ENCODE measurements at regions not wholly inside any gene's neighbourhood (a gene's known extent, or its start where the extent isn't known, plus 50 kb on each side); places are given as distances from the start of the nearest gene placed in this dataset.
A peak's percentile ranks its signal among the peaks of the same experiment; 100 is the strongest.
"Not testable (repeated sequence)": the region's sequence is repeated elsewhere in the genome, so short reads cannot be mapped to it uniquely, and the experiment has no call there.

DNA sequence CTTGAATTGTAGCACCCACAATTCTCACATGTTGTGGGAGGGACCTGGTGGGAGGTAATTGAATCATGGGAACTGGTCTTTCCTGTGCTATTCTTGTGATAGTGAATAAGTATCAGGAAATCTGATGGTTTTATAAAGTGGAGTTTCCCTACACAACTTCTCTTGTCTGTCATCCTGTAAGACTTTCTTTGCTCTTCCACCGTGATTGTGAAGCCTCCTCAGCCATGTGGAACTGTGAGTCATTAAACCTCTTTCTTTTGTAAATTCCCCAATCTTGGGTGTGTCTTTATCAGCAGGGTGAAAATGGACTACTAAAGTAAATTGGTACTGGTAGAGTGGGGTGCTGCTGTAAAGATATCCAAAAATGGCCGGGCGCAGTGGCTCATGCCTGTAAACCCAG, 215.6 kb downstream of the LIG4 start:
- no peak for DNase-seq

DNA sequence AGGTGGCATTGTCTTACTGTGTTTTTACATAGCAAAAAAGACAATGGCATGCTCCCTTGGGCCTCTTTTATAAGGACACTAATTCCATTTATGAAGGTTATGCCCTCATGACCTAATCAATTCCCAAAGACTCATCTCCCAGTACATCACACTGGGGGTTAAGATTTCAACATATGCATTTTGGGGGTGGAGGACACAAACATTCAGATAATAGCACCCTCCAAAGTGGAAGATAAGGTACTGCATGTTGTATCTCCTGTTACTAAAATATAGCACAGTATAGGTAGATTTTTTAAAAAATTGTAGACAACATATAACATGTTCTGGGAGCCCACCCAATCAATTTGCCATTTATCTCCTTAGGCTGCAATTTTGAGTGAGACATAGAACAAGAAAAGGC, 221.2 kb downstream of the LIG4 start:
- DNase-seq, result no peak

DNA sequence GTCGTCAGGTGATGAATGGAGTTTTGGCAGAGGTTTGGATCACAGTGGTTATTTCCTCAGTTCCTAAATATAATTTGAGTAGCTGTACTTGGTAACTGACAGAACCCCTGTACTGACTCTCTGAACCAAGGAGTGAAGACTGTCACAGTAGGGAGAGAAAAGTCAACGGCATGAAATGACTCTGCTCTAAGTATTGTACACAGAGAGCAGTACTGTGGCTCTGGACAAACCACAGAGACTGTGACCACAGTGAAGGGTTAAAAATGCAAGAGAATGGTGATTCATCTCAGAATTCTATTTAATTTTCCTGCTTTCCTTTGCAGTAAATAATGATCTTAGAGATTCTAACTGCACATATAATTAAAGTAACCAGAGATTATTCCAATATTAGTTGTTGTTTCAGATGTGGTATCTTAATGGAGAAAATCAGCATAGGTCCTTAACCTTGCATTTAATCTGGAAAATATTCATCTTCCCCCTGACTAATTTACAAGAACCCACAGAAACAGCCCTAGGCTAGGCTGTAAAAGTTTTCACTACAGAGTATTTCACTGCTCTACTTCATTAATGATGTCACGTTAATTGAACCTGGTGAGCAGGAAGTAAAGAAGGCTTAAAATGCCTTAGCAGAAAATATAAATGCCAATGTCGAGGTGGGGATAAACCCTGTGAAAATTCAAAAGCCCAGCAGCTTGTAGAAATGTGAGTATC, 221.9 kb downstream of the LIG4 start:
- DNase-seq, result no peak

DNA sequence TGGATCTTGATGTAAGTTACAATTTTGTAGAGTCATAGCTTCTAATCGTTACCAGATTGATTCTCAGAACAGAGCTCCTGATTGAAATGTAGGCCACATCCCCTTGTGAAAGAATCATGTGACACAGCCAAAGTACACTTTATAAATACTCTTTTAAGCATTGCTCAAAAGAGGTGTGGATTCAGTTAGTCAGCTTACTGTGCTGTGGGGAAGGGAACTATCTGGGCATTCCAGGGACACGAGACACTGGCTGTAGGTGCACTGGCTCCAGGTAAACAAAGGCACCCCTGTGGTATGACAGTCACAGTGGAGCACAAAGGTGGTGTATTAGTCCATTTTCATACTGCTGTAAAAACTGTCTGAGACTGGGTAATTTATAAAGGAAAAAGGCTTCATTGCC, 222.8 kb downstream of the LIG4 start:
- no peak for DNase-seq

DNA sequence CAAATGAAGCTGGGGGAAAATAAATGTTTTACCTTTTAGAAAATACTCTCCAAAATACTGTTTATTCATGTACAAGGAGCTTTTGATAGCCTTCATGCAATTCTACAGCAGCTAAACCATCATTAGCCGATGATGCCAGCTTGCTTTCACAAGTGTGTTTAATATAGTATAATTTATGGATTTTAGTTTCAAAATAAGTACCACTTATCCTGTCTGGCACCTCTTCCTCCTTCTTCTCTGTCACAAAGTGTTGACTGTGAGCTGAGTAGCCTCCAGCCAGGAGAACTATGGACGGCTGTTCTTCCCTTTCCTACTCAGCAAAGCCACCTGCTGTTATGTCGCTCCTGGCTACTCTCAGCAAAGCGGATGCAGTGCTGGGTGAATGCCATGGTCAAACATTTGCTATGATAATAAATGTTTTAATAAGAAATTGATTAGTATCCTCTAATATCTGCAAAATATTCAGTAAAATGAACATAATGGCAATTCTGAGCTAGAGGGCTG, 238.2 kb downstream of the LIG4 start:
- peak; percentile 32 for DNase-seq

DNA sequence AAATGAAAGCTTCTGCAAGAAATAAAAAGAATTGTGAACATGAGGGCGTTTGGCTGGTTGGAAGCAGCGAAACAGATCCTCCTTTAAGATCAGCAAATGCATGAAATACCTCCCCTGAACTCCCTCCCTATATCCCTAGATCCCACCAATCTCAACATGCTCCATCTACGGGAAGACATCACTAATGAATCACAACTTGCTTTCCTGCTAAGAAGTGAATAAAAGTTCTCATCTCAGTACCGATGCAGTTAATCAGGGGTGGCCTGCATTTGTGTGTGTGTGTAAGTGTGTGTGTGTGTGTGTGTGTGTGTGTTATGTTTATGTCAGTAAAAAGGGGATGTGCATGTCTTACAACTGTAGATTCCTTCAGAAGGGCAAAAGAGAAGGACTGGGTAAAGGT, 238.7 kb downstream of the LIG4 start:
- DNase-seq, result no peak

DNA sequence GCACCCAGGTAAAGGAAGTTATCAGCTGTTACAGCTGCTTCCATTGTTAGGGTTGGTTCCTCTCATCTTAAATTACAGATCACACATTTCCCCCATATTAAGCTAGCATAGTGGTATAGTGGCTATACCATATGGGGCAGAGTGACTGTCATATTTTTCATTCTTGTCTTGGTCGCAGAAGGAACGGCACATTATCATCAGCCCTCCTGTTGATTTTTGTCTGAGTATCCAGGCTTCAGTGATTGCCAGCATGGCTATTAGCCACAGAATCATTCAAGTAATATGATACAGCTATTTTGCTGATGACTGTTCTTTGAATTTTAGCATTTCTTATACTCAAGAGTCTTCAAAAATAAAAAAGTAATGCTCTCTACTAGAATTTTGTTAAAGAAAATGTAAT, 240.9 kb downstream of the LIG4 start:
- DNase-seq, result peak; percentile 6

DNA sequence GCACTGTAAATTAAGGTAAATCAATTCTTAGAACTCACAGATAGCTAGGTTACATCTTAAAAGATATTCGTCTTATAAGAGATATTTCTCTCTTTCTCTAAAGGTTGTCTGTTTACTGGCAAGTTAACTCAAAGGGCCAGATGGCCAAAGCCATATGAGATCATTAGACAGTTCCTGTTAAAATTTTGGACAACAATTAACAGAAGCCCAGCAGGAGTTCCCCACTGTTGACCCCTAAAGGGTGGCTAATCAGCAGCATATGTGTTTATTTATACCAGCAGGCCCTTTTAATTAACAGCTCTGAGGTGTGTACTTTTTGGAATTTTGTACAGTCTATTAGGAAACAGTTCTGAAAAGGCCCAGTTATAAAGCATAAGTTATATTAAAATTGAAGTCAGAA, 245.8 kb downstream of the LIG4 start:
- no peak for DNase-seq

DNA sequence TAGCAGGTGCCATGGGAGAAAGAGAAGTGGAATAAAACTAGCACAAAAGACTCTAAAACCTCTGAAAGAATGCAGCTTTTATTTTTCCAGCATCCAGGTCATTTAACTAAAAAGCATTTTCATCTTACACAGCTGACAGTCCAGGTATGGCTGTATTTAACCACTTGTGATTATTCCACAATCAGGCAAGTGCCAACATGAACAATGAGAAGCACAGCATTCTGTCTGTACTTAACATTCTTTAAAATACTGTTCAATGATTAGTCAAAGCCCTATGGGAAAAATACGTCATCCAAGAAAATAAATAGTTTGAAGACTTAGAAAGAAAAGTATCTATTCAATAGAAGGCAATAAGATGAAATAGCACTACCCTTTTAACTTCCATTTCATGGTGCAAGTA, 246.9 kb downstream of the LIG4 start:
- DNase-seq, result no peak

DNA sequence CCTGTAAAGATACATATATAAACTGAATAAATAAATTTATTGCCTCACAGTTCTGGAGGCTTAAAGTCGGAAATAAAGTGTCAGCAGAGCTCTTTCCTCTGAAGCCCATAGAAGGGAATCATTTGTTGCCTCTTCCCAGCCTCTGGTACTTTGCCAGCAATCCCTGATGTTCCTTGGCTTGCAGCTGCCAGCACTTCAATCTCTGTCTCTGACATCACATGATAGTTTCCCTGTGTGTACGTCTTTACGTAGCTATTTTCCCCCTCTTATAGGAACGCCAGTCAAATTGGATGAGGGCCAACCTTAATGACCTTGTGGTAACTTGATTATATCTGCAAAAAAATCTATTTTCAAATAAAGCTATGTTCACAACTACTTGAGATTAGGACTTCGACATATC, 250.9 kb downstream of the LIG4 start:
- DNase-seq, result peak; percentile 57

DNA sequence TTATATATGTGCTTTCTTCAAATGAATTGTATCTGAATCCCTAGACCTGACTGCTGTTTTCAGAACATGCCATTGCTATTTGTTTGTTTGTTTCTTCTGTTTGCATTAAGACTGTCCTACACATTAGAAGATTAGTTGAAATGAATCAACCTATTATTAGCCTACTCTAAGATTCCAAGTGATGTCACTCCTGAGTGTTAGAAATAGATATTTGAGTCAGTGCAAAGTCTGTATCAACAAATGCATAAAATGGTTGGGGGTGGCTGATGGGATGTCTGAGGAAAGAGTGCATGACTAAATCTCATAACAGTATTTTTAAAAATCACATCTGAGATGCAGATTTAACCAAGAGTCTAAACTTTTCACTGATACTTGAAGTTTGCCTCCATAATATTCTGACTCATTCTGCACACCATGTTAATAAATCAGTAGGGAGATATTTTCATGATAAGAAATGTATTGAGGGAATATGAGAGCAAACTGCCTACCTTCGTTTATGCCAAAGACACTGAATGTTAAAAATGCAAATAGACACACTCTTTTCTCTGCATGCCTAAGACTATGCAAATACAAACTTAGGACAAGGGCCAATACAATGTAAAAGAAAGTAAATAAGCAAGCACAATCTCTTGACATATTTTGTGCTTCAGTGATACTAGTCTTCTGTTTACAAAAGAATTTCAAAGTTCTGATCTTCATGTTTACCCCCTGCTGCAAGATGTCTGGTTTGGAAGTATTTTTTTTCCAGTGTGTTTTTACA, 253.3 kb downstream of the LIG4 start:
- DNase-seq, result no peak

DNA sequence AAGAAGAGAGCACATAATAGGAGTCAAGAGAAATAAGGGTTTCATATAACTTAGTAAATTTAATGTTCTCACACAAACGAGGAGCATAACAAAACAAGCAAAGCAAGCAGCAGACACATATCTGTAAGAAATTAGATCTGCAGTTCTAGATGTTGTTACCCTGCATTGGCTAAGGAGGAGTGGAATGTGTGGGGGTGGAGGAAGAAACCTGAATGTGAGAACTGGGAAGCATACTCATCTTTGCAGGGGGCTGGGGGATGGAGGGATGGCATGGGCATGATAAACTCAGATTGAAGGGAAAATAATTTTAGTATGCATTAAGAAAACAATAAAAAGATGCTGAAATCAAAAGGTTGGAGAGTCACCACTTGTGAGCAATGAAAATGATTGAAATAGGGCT, 255.0 kb downstream of the LIG4 start:
- DNase-seq, result no peak

DNA sequence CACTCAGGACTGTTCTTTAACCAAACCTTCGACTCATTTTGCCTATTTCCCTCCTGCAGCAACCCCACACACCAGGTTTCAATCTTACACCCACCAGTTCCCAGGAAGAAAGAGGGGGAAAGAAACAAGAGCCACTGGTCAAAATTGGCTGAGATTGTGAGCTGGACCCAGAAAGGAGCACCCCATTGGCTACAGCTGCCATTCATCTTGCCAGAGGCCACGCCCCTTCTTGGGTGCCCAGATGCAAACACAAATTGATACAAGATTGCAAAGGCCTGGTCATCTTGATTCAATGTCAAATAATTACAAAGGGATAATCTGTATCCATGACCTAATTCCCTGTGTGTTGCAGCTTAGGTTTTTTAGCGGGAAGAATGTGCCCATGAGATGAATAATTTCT, 258.4 kb downstream of the LIG4 start:
- DNase-seq, result no peak

DNA sequence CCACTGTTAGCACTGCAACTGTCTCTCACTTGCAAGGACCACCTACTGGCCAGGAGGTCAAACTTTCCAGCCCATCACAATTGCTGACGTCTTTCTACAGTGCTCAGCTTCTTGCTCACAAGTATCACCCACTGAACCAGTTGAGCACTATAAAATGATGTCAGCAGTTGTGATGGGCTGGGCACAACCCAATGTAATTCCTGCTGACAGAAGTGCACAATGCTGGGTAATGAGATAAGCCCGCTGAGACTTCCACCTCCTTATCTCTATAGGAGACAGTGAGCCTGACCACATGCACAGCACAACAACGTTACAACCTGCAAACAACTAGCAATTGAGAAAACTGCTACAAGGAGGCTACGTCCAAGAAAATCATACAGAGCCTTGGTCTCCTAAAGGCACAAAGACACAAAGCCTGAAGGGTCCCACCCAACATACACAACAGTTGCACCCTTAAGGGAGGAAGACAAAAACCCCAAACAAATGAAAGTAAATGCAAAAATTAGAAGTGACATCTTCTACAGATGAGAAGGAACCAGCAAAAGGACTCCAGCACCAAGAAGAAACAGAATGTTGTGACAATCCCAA, 273.2 kb downstream of the LIG4 start:
- DNase-seq, result no peak

DNA sequence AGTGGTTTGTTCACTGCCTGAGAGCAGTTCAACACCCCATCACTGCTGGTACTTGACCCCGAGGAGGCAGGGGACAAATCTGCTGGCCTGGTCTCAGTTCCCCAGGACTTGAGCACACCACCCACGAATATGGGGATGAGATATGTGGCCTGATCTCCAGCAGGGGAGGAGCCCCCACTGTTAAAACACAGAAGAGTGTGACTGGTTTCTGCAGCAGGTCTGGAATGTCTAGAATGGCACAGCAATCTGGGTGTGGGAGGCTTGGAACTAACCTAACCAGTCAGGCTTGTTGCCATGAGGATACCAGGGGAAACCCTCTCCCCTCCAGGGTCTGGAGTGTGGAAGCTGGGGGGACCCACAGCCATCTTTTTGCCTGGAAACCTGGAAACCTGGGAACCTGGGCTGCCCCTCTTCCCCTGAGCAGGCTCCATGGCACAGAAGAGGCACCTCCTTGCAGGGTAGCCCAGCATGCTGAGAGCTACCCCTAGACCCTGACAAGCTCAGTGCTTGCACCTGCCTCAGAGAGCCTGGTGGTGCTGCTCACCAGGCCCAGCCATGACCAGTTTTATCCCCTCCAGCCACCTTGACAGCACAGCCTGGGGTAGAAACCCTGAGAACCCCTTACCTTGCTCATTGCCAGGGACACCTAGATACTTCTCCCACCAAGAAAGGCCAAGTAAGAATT, 273.8 kb downstream of the LIG4 start:
- no peak for DNase-seq

DNA sequence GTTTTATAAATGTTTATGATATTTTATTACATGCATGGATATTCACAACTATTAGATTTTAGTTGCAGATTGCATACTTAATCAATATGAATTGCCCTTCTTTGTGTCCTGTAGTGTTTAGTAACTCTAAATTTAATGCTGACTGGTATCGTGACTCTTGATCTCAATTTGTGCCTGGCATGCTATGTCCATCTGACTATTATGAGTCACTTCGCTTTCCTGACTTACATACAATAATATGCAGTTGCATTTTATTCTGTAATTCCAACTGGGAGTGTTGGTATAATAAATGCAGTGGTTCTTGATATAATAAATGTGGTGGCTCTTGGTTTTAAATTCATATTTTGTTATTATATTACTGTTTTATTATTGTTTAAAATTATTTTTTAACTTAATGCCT, 277.5 kb downstream of the LIG4 start:
- no peak for DNase-seq

DNA sequence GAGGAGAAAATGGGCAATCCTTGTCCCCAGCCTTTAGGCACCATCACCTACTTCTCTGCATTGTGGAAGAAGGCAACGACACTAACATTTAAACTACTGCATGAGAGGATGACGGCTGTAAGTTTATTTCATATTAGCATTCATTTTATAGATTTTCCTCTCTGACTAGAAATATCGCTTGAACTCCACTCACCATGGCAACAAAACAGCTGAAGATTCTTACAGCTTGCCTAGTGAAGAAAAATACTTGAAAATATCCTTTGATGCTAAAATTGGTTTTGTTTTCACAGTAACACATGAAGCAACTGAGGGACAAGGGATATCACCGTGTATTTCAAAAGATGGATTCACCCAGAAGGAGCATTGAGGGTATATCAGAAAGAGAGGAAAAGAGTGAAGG, 284.3 kb downstream of the LIG4 start:
- no peak for DNase-seq

DNA sequence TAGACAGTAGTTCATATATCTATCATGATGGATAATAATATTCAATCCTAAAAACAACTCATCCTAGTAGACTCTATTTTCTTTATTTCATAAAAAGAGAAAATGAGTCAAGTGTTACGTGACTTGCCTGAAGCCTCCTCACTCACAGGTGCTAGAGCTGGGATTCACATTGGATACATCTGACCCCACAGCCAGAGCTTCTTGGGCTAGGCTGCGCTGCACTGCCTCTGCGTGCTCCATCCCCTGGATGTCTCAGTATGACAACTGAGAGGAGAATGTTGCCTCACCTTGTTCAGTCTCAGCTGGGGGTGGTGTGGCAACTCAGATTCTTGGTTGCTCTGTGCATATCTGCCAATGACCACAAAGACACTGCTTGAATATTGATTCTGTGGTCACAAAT, 286.6 kb downstream of the LIG4 start:
- DNase-seq, result no peak

DNA sequence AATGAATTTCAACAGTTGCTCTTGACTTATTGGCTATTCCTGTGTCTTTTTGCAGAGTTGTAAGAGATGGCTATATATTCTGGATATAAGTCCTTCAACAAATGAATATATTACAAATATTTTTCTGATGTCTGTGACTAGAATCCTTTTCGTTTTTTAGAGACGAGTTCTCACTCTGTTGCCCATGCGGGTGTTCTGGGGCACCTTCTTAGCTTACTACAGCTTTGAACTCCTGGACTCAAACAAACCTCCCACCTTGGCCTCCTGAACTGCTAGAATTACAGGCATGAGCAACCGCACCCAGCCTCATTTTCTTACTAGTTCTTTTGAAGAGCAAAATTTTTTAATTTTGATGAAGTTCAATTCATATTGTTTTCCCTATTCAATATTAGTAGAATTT, 287.8 kb downstream of the LIG4 start:
- no peak for DNase-seq

DNA sequence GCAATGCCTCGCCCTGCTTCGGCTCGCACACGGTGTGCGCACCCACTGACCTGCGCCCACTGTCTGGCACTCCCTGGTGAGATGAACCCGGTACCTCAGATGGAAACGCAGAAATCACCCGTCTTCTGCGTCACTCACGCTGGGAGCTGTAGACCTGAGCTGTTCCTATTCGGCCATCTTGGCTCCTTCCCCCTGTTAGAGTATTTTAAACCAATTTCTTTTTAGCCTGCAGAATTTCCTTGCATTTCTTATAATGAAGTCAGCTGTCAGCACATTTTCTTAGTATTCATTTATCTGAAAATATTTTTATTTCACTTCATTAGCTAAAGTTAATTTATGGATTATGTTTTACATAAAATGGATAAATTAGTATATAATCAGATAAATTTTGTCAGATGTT, 288.8 kb downstream of the LIG4 start:
- not testable (repeated sequence) for DNase-seq

DNA sequence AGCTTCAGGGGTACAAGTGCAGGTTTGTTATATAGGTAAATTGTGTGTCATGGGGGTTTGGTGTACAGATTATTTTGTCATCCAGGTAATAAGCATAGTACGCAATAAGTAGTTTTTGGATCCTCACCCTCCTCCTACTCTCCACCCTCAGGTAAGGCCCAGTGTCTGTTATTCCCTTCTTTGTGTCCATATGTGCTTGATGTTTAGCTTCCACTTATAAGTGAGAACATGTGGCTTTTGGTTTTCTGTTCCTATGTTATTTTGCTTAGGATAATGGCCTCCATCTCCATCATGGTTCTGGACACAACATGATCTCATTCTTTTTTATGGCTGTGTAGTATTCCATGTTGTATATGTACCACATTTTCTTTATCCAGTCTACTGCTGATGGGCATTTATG, 298.4 kb downstream of the LIG4 start:
- DNase-seq, result not testable (repeated sequence)

DNA sequence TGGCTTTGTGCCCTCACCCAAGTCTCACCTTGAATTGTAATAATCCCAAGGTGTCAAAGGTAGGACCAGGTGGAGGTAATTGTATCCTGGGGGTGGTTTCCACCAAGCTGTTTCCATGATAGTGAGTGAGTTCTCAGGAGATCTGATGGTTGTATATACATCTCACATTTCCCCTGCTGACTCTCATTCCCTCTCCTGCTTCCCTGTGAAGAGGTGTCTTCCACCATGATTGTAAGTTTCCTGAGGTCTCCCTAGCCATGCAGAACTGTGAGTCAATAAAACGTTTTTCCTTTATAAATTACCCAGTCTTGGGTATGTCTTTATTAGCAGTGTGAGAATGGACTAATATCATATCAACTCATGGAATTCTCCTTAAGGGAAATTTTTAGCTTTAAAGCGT, 302.6 kb downstream of the LIG4 start:
- DNase-seq, result no peak

DNA sequence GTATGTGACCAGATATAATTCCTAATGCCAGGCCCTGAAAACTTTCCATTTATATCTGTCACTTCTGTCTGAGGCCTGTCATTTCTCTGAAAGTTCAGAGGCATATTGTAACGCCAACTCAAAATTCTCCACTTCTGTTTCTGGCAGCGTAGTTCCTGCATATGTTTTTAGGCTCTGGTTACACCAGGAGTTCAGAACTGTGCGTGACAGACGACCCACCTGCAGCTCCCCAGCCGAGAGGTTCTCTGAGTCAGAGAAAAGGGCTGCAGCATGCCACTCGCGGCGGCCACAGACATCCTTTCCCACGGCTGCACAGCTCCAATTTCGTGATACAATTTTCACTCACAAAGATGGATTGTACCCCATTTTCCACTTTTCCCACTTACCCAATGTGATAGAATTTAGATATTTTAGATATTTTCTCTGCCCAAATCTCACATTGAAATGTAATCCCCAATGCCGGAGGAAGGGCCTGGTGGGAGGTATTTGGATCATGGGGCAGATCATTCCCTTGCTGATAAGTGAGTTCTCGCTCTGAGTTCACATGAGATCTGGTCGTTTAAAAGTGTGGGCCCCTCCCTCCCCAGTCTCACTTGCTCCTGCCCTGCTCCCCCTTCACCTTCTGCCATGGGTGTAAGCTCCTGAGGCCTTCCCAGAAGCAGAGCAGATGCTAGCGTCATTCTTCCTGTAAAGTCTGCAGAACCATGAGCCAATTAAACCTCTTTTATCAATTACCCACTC, 308.1 kb downstream of the LIG4 start:
- DNase-seq, result no peak
